ENCODE measurements at regions not wholly inside any gene's neighbourhood (a gene's known extent, or its start where the extent isn't known, plus 50 kb on each side); places are given as distances from the start of the nearest gene placed in this dataset.

- DNase-seq (ENCODE audit: extremely low read depth, low read depth) = no peak
- no peak for TF ChIP-seq CTCF (IDR thresholded peaks at IDR 0.05; ENCODE audit: low read depth, low read length)
These were observed 200.9 kb upstream of the MIR17HG start for GRCh38 chr13:91146601-91147000.

GRCh38 chr13:91148098-91148497, 199.4 kb upstream of the MIR17HG start:
- DNase-seq (ENCODE audit: extremely low read depth, low read depth) = no peak
- TF ChIP-seq CTCF (IDR thresholded peaks at IDR 0.05; ENCODE audit: low read depth, low read length) = no peak

GRCh38 chr13:91151921-91152320, 195.6 kb upstream of the MIR17HG start:
- DNase-seq (ENCODE audit: extremely low read depth, low read depth) = no peak
- TF ChIP-seq CTCF (IDR thresholded peaks at IDR 0.05; ENCODE audit: low read depth, low read length) = no peak

- no peak for DNase-seq (ENCODE audit: extremely low read depth, low read depth)
- TF ChIP-seq CTCF (IDR thresholded peaks at IDR 0.05; ENCODE audit: low read depth, low read length) = no peak
These were observed 194.1 kb upstream of the MIR17HG start for GRCh38 chr13:91153372-91153771.

GRCh38 chr13:91154558-91155353, 192.7 kb upstream of the MIR17HG start:
- no peak for DNase-seq (ENCODE audit: extremely low read depth, low read depth)
- no peak for TF ChIP-seq CTCF (IDR thresholded peaks at IDR 0.05; ENCODE audit: low read depth, low read length)

GRCh38 chr13:91155512-91156114, 191.9 kb upstream of the MIR17HG start:
- TF ChIP-seq CTCF (IDR thresholded peaks at IDR 0.05; ENCODE audit: low read depth, low read length) = no peak
- DNase-seq (ENCODE audit: extremely low read depth, low read depth) = no peak

- TF ChIP-seq CTCF (IDR thresholded peaks at IDR 0.05; ENCODE audit: low read depth, low read length) = no peak
- no peak for DNase-seq (ENCODE audit: extremely low read depth, low read depth)
These were observed 190.0 kb upstream of the MIR17HG start for GRCh38 chr13:91157273-91158016.

Measured in AG09319 (cell line).